ENCODE measurements at regions not wholly inside any gene's neighbourhood (a gene's known extent, or its start where the extent isn't known, plus 50 kb on each side); places are given as distances from the start of the nearest gene placed in this dataset.

DNA sequence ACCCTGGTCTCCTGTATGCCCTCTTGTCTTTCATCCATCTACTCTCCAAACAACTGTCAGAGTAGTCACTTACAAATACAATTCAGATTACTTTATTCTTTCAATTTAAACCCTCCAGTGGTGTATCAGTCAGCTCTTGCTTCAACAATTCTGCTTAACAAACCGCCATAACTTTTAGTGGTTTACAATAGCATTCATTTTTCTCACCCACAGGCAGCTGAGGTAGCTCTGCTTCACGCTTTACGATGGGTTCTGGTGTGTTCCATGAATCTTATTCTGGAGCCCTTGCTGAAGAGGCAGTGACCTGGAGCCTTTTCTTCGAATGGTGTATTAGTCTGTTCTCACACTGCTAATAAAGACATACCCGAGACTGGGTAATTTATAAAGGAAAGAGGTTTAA lies 86.2 kb upstream of the CAMK2D start:
- in situ Hi-C loops (cut with MboI) = no loop called here
- H2AFZ ChIP-seq (ENCODE audit: control insufficient read depth, low read depth, low read length) = no peak overlapping the region
- POLR2A ChIA-PET = no interaction called here

More for the DNA sequence above, 86.2 kb upstream of the CAMK2D start:
- TF ChIP-seq PAX8 (IDR thresholded peaks at IDR 0.05) (no peak), POLR2AphosphoS5 (IDR thresholded peaks at IDR 0.05; ENCODE audit: low read length) (no peak), KAT2A (conservative IDR thresholded peaks at IDR 0.05; ENCODE audit: control insufficient read depth, low read depth, low read length) (no peak), ASH2L (IDR thresholded peaks at IDR 0.05; ENCODE audit: borderline replicate concordance, low read depth) (no peak), IKZF2 (IDR thresholded peaks at IDR 0.05) (no peak), IKZF1 (conservative IDR thresholded peaks at IDR 0.05) (no peak), TAF1 (IDR thresholded peaks at IDR 0.05; ENCODE audit: borderline replicate concordance, low read depth, low read length) (no peak), SMAD1 (IDR thresholded peaks at IDR 0.05; ENCODE audit: low read depth, partially characterized antibody) (no peak), IRF4 (IDR thresholded peaks at IDR 0.05; ENCODE audit: low read depth, low read length) (no peak)
- TF ChIP-seq, protein P1, sequence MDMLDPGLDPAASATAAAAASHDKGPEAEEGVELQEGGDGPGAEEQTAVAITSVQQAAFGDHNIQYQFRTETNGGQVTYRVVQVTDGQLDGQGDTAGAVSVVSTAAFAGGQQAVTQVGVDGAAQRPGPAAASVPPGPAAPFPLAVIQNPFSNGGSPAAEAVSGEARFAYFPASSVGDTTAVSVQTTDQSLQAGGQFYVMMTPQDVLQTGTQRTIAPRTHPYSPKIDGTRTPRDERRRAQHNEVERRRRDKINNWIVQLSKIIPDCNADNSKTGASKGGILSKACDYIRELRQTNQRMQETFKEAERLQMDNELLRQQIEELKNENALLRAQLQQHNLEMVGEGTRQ (IDR thresholded peaks at IDR 0.05; ENCODE audit: borderline replicate concordance, low read depth, low read length) = no peak
- TF ChIP-seq, protein P2, sequence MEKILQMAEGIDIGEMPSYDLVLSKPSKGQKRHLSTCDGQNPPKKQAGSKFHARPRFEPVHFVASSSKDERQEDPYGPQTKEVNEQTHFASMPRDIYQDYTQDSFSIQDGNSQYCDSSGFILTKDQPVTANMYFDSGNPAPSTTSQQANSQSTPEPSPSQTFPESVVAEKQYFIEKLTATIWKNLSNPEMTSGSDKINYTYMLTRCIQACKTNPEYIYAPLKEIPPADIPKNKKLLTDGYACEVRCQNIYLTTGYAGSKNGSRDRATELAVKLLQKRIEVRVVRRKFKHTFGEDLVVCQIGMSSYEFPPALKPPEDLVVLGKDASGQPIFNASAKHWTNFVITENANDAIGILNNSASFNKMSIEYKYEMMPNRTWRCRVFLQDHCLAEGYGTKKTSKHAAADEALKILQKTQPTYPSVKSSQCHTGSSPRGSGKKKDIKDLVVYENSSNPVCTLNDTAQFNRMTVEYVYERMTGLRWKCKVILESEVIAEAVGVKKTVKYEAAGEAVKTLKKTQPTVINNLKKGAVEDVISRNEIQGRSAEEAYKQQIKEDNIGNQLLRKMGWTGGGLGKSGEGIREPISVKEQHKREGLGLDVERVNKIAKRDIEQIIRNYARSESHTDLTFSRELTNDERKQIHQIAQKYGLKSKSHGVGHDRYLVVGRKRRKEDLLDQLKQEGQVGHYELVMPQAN (conservative IDR thresholded peaks at IDR 0.05) = no peak
- H3K4me3 ChIP-seq = no peak overlapping the region
- no peak overlapping the region for H3K9ac ChIP-seq (ENCODE audit: control insufficient read depth, insufficient read depth, low read length)
- no peaks in the 10 kb centered on the region for H3K4me1 ChIP-seq (ENCODE audit: control insufficient read depth, insufficient read depth, low read length)
- ChIA-PET CTCF (interaction anchor here (0.7 to 1.6 kb wide), 2 partner anchors 13 to 27 kb away, joined by 3 read pairs; no protein-coding TSS in a partner anchor), SMC1A (ENCODE audit: uncharacterized antibody, unreplicated experiment) (interaction anchor here (1.1 to 2.0 kb wide), 2 partner anchors 10 to 22 kb away, joined by 4 to 6 read pairs; no protein-coding TSS in a partner anchor), RAD21 (ENCODE audit: unreplicated experiment) (no interaction called here)
- no peaks in the 10 kb centered on the region for H3K36me3 ChIP-seq (ENCODE audit: control insufficient read depth in 2 of 2, insufficient read depth in 2 of 2, low read length in 1 of 2)
- no peak overlapping the region for H3K27ac ChIP-seq (ENCODE audit: control insufficient read depth, insufficient read depth)
- DNase-seq (ENCODE audit: low read depth, low spot score) = no peak
- H3K9me3 ChIP-seq (replicated peaks; ENCODE audit: control insufficient read depth, insufficient read depth, low read length) = peaks cover 2% of the 10 kb centered on the region; the same call in 1 of the 3 replicates
- no peaks in the 10 kb centered on the region for H3K27me3 ChIP-seq (replicated peaks in 1 of 2; ENCODE audit: control insufficient read depth in 2 of 2, insufficient read depth in 2 of 2, low read length in 1 of 2)
- intact Hi-C loops (cut with micrococcal nuclease; ENCODE audit: unreplicated experiment) = no loop called here
- no peak for ATAC-seq
- H3K79me2 ChIP-seq (ENCODE audit: control insufficient read depth, insufficient read depth, low read length) = no peaks in the 10 kb centered on the region
- WGBS (ENCODE audit: insufficient coverage, insufficient replicate concordance, low lambda C conversion rate, missing lambda C conversion rate) = 66% methylated on average over 5 of the region's 5 CpGs
- no peak overlapping the region for H3K4me2 ChIP-seq (ENCODE audit: control insufficient read depth, insufficient read depth)
- no peaks in the 10 kb centered on the region for H4K20me1 ChIP-seq (ENCODE audit: control insufficient read depth, insufficient read depth)
- BruUV-seq (replicated peaks) = no TSS peak
- no peak for FAIRE-seq
